ENCODE measurements at regions not wholly inside any gene's neighbourhood (a gene's known extent, or its start where the extent isn't known, plus 50 kb on each side); places are given as distances from the start of the nearest gene placed in this dataset.

GRCh38 chr2:153221506-153221905 lies 257.1 kb downstream of the RPRM start:
- TF ChIP-seq CTCF (IDR thresholded peaks at IDR 0.05; ENCODE audit: insufficient read depth, low read length) (no peak), POLR2AphosphoS5 (IDR thresholded peaks at IDR 0.05; ENCODE audit: low read depth) (no peak)
- TF ChIP-seq, protein P1, sequence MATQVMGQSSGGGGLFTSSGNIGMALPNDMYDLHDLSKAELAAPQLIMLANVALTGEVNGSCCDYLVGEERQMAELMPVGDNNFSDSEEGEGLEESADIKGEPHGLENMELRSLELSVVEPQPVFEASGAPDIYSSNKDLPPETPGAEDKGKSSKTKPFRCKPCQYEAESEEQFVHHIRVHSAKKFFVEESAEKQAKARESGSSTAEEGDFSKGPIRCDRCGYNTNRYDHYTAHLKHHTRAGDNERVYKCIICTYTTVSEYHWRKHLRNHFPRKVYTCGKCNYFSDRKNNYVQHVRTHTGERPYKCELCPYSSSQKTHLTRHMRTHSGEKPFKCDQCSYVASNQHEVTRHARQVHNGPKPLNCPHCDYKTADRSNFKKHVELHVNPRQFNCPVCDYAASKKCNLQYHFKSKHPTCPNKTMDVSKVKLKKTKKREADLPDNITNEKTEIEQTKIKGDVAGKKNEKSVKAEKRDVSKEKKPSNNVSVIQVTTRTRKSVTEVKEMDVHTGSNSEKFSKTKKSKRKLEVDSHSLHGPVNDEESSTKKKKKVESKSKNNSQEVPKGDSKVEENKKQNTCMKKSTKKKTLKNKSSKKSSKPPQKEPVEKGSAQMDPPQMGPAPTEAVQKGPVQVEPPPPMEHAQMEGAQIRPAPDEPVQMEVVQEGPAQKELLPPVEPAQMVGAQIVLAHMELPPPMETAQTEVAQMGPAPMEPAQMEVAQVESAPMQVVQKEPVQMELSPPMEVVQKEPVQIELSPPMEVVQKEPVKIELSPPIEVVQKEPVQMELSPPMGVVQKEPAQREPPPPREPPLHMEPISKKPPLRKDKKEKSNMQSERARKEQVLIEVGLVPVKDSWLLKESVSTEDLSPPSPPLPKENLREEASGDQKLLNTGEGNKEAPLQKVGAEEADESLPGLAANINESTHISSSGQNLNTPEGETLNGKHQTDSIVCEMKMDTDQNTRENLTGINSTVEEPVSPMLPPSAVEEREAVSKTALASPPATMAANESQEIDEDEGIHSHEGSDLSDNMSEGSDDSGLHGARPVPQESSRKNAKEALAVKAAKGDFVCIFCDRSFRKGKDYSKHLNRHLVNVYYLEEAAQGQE (IDR thresholded peaks at IDR 0.05; ENCODE audit: insufficient replicate concordance, low read depth): no peak

Data from HL-60 (cell line).